Posterior cingulate gyrus (tissue), 11 donors: ENCODE measurements at regions not wholly inside any gene's neighbourhood (a gene's known extent, or its start where the extent isn't known, plus 50 kb on each side); places are given as distances from the start of the nearest gene placed in this dataset.
"Not testable (repeated sequence)": the region's sequence is repeated elsewhere in the genome, so short reads cannot be mapped to it uniquely, and the experiment has no call there.

ENCODE experiments used
- DNase-seq, 10 donors: peaks; one replicate each; pipeline versions ENCODE4 v3.0.0 to v3.0.0-alpha.2; 2020 to 2021; ENCODE audit warnings: mixed read lengths in 3 of 10
- intact Hi-C: fragments of 100-400 bp; cut with DNase I; formaldehyde crosslinking; loops from one replicate; pipeline ENCODE4 v1.15.1; 2023

GRCh38 chr3:106331636-106332035, 462.8 kb upstream of the CBLB start:
- no peak for DNase-seq
- intact Hi-C loops: no loop called here

- intact Hi-C loops: no loop called here
- no peak for DNase-seq
These were observed 463.3 kb upstream of the CBLB start for GRCh38 chr3:106332129-106332528.

- no peak for DNase-seq
- intact Hi-C loops: no loop called here
These were observed 464.1 kb upstream of the CBLB start for GRCh38 chr3:106332884-106333283.

GRCh38 chr3:106333911-106334618, 465.3 kb upstream of the CBLB start:
- intact Hi-C loops: no loop called here
- DNase-seq: no peak

GRCh38 chr3:106336619-106337018, 467.8 kb upstream of the CBLB start:
- intact Hi-C loops: no loop called here

GRCh38 chr3:106337116-106337515, 468.3 kb upstream of the CBLB start:
- intact Hi-C loops: no loop called here
- DNase-seq: no peak

More at GRCh38 chr3:106336619-106337018, 467.8 kb upstream of the CBLB start:
- no peak for DNase-seq

- intact Hi-C loops: no loop called here
- DNase-seq: no peak
These were observed 469.9 kb upstream of the CBLB start for GRCh38 chr3:106338582-106339214.

GRCh38 chr3:106339551-106339950, 470.7 kb upstream of the CBLB start:
- DNase-seq: no peak
- intact Hi-C loops: no loop called here

- DNase-seq: no peak
- intact Hi-C loops: no loop called here
These were observed 472.3 kb upstream of the CBLB start for GRCh38 chr3:106341087-106341486.

- DNase-seq: no peak
- intact Hi-C loops: no loop called here
These were observed 472.9 kb upstream of the CBLB start for GRCh38 chr3:106341586-106342162.

- intact Hi-C loops: no loop called here
- no peak for DNase-seq
These were observed 473.6 kb upstream of the CBLB start for GRCh38 chr3:106342386-106342785.

GRCh38 chr3:106343811-106344210, 475.0 kb upstream of the CBLB start:
- intact Hi-C loops: no loop called here

GRCh38 chr3:106345353-106346027, 476.7 kb upstream of the CBLB start:
- intact Hi-C loops: no loop called here
- no peak for DNase-seq

More at GRCh38 chr3:106343811-106344210, 475.0 kb upstream of the CBLB start:
- DNase-seq: no peak

GRCh38 chr3:106347350-106347749, 478.5 kb upstream of the CBLB start:
- no peak for DNase-seq
- intact Hi-C loops: no loop called here

- intact Hi-C loops: no loop called here
- no peak for DNase-seq
These were observed 479.4 kb upstream of the CBLB start for GRCh38 chr3:106348139-106348690.

- intact Hi-C loops: no loop called here
- no peak for DNase-seq
These were observed 480.5 kb upstream of the CBLB start for GRCh38 chr3:106349191-106349881.

GRCh38 chr3:106355873-106356272, 487.1 kb upstream of the CBLB start:
- intact Hi-C loops: no loop called here
- DNase-seq: no peak

- intact Hi-C loops: no loop called here
These were observed 490.9 kb upstream of the CBLB start for GRCh38 chr3:106359692-106360091.

GRCh38 chr3:106360901-106361300, 492.1 kb upstream of the CBLB start:
- intact Hi-C loops, DNase-seq: not testable (repeated sequence)

More at GRCh38 chr3:106359692-106360091, 490.9 kb upstream of the CBLB start:
- no peak for DNase-seq

GRCh38 chr3:106364477-106364876, 495.7 kb upstream of the CBLB start:
- DNase-seq: no peak
- intact Hi-C loops: no loop called here
